ENCODE measurements at regions not wholly inside any gene's neighbourhood (a gene's known extent, or its start where the extent isn't known, plus 50 kb on each side); places are given as distances from the start of the nearest gene placed in this dataset.

- peak; percentile 91 for DNase-seq
- 52 to 58% methylated on average over 4 of the region's 4 CpGs for WGBS, 2 donors
These were observed 891.3 kb downstream of the TLE1 start for GRCh38 chr9:80797831-80798688.

GRCh38 chr9:80797101-80797829 lies 892.1 kb downstream of the TLE1 start:
- DNase-seq = no peak
- H3K4me1 ChIP-seq = peaks cover 0 to 38% (median 33%) of the 10 kb centered on the region in 4 donors
- H3K27ac ChIP-seq = peak overlapping the region; percentile 69 to 80 (median 76)
- intact Hi-C loops (cut with DNase I) = loop anchor here (5.0 to 10.0 kb wide), 7 partner anchors 100 to 1225 kb away; partner anchors contain the start of genes TLE1 and TLE4
- no peaks in the 10 kb centered on the region for H3K27me3 ChIP-seq
- H3K9me3 ChIP-seq = peaks cover 0 to 5% (median 0%) of the 10 kb centered on the region in 4 donors
- 70 to 74% methylated on average over 4 of the region's 4 CpGs for WGBS, 2 donors
- peak in 3 of 4 donors; percentile 29 to 55 (median 31) for TF ChIP-seq POLR2AphosphoS5 (IDR thresholded peaks at IDR 0.05)
- TF ChIP-seq POLR2A (IDR thresholded peaks at IDR 0.05) = no peak
- no peaks in the 10 kb centered on the region for H3K36me3 ChIP-seq
- peak overlapping the region in 1 of 4 donors; percentile 6 for H3K4me3 ChIP-seq

More at GRCh38 chr9:80797831-80798688, 891.3 kb downstream of the TLE1 start:
- intact Hi-C loops (cut with DNase I) = loop anchor here (1.0 to 10.0 kb wide), 8 partner anchors 101 to 1226 kb away; partner anchors contain the start of genes TLE1 and TLE4
- TF ChIP-seq EP300 (IDR thresholded peaks at IDR 0.05) (peak; percentile 47 to 92 (median 76)), CTCF (IDR thresholded peaks at IDR 0.05) (no peak), POLR2A (IDR thresholded peaks at IDR 0.05) (no peak), POLR2AphosphoS5 (IDR thresholded peaks at IDR 0.05) (peak; percentile 87 to 97 (median 96))
- peak overlapping the region in 1 of 4 donors; percentile 6 for H3K4me3 ChIP-seq
- peak overlapping the region; percentile 69 to 80 (median 76) for H3K27ac ChIP-seq
- no peaks in the 10 kb centered on the region for H3K27me3 ChIP-seq
- H3K4me1 ChIP-seq = peaks cover 0 to 38% (median 33%) of the 10 kb centered on the region in 4 donors
- peaks cover 0 to 5% (median 0%) of the 10 kb centered on the region in 4 donors for H3K9me3 ChIP-seq
- H3K36me3 ChIP-seq = no peaks in the 10 kb centered on the region

- Histone ChIP-seq H3K27ac (peak overlapping the region in 3 of 4 donors; percentile 72 to 80 (median 79)), H3K4me3 (no peak overlapping the region), H3K36me3 (no peaks in the 10 kb centered on the region), H3K9me3 (peaks cover 0 to 5% (median 0%) of the 10 kb centered on the region in 4 donors), H3K27me3 (no peaks in the 10 kb centered on the region), H3K4me1 (peaks cover 0 to 38% (median 33%) of the 10 kb centered on the region in 4 donors)
- TF ChIP-seq POLR2AphosphoS5 (IDR thresholded peaks at IDR 0.05) (peak in 1 of 4 donors; percentile 26), EP300 (IDR thresholded peaks at IDR 0.05) (no peak)
- intact Hi-C loops (cut with DNase I) = loop anchor here (5.0 to 10.0 kb wide), 7 partner anchors 99 to 1224 kb away; partner anchors contain the start of genes TLE1 and TLE4
- peak; percentile 67 for DNase-seq
- WGBS, 2 donors = 86 to 89% methylated on average over 7 of the region's 7 CpGs
These were observed 892.7 kb downstream of the TLE1 start for GRCh38 chr9:80796632-80797031.

GRCh38 chr9:80794197-80794596 lies 895.1 kb downstream of the TLE1 start:
- intact Hi-C loops (cut with DNase I) = loop anchor here (10.0 kb wide), 1 partner anchor 1051 kb away; no protein-coding TSS in a partner anchor
- Histone ChIP-seq H3K9me3 (no peaks in the 10 kb centered on the region), H3K27me3 (no peaks in the 10 kb centered on the region), H3K4me3 (no peak overlapping the region), H3K27ac (no peak overlapping the region), H3K36me3 (no peaks in the 10 kb centered on the region), H3K4me1 (peaks cover 0 to 31% (median 28%) of the 10 kb centered on the region in 4 donors)
- 74 to 75% methylated on average over 5 of the region's 5 CpGs for WGBS, 2 donors
- TF ChIP-seq EP300 (IDR thresholded peaks at IDR 0.05) (no peak), POLR2AphosphoS5 (IDR thresholded peaks at IDR 0.05) (no peak)
- DNase-seq = no peak

- intact Hi-C loops (cut with DNase I) = loop anchor here (10.0 kb wide), 1 partner anchor 1051 kb away; no protein-coding TSS in a partner anchor
- Histone ChIP-seq H3K4me1 (peaks cover 0 to 27% (median 23%) of the 10 kb centered on the region in 4 donors), H3K36me3 (no peaks in the 10 kb centered on the region)
These were observed 895.6 kb downstream of the TLE1 start for GRCh38 chr9:80793706-80794105.

More at GRCh38 chr9:80793706-80794105, 895.6 kb downstream of the TLE1 start:
- no peak for DNase-seq
- H3K27ac ChIP-seq = no peak overlapping the region
- H3K9me3 ChIP-seq = no peaks in the 10 kb centered on the region
- no peak overlapping the region for H3K4me3 ChIP-seq
- H3K27me3 ChIP-seq = no peaks in the 10 kb centered on the region
- TF ChIP-seq EP300 (IDR thresholded peaks at IDR 0.05) = no peak
- TF ChIP-seq POLR2AphosphoS5 (IDR thresholded peaks at IDR 0.05) = no peak
- TF ChIP-seq CTCF (IDR thresholded peaks at IDR 0.05) = no peak
- TF ChIP-seq POLR2A (IDR thresholded peaks at IDR 0.05) = no peak

Data from sigmoid colon (tissue), 6 donors.